KMS-11 (cell line): ENCODE measurements at regions not wholly inside any gene's neighbourhood (a gene's known extent, or its start where the extent isn't known, plus 50 kb on each side); places are given as distances from the start of the nearest gene placed in this dataset.

Experiments used
- H2AFZ ChIP-seq: fragments of 200-600 bp; sonication (generic); 2 replicates; pipeline ENCODE4 v1.6.1; 2016; ENCODE audit warnings: antibody characterized with exemption, mixed run types, low read depth
- H3K27ac ChIP-seq: fragments of 200-600 bp; sonication (generic); 2 replicates; pipeline ENCODE4 v1.6.1; 2016; ENCODE audit warnings: mild to moderate bottlenecking, mixed run types
- H3K27me3 ChIP-seq: fragments of 200-600 bp; sonication (generic); 2 replicates; pipeline ENCODE4 v1.6.1; 2017; ENCODE audit warnings: mild to moderate bottlenecking, low read depth, mixed run types, moderate library complexity; ENCODE audit not compliant: insufficient read depth
- H3K36me3 ChIP-seq: fragments of 200-600 bp; sonication (generic); 2 replicates; pipeline ENCODE4 v1.6.1; 2017; ENCODE audit warnings: mild to moderate bottlenecking, mixed run types; ENCODE audit not compliant: insufficient read depth
- H3K4me1 ChIP-seq: fragments of 200-600 bp; sonication (generic); 2 replicates; pipeline ENCODE4 v1.6.1; 2016; ENCODE audit warnings: mild to moderate bottlenecking, low read depth, mixed run types; ENCODE audit not compliant: poor library complexity, severe bottlenecking
- H3K4me2 ChIP-seq: fragments of 200-600 bp; sonication (generic); 2 replicates; pipeline ENCODE4 v1.7.0; 2016; ENCODE audit warnings: mild to moderate bottlenecking, mixed run types
- H3K4me3 ChIP-seq: fragments of 200-600 bp; sonication (generic); IDR thresholded peaks from 2 replicates; pipeline ENCODE4 v1.6.1; 2017; ENCODE audit warnings: low read depth, low read length, mixed read lengths; ENCODE audit not compliant: insufficient read depth
- H3K79me2 ChIP-seq: fragments of 200-600 bp; sonication (generic); 2 replicates; pipeline ENCODE4 v1.6.1; 2016; ENCODE audit warnings: low read depth, mixed run types; ENCODE audit not compliant: insufficient read depth
- H3K9ac ChIP-seq: fragments of 200-600 bp; sonication (generic); 2 replicates; pipeline ENCODE4 v1.6.1; 2016; ENCODE audit warnings: mild to moderate bottlenecking, mixed run types
- H4K20me1 ChIP-seq: fragments of 200-600 bp; sonication (generic); 2 replicates; pipeline ENCODE4 v1.6.1; 2016; ENCODE audit warnings: mild to moderate bottlenecking, mixed run types; ENCODE audit not compliant: insufficient read depth
- TF ChIP-seq, protein P1 (sequence below): fragments of 200-600 bp; sonication (generic); conservative IDR thresholded peaks from 2 replicates; pipeline ENCODE4 v1.6.1; 2017; ENCODE audit warnings: low read depth, mild to moderate bottlenecking, antibody characterized with exemption, low read length, moderate library complexity, mixed read lengths

DNA sequence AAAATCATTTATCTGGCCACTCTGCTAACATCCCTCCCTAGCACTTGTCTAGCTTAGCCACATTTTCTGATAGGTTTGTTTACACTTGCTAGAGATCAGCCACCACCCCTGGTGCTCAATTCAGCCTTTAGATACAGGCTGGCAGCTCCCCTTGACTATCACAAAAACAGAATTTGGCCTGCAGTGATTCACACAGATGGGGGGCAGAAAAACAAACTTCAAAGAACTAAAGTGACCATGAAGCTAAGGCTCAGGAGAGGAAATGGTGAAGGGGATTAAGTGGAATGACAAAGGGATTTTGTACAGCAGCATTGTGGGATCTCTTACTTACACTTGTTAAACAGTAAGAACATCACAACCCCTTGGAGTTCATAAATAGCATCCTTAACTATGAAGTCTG lies 1718.0 kb upstream of the PCDH7 start:
- Histone ChIP-seq H3K4me2 (no peak overlapping the region), H3K79me2 (no peaks in the 10 kb centered on the region), H3K4me1 (no peaks in the 10 kb centered on the region), H2AFZ (no peak overlapping the region), H4K20me1 (no peaks in the 10 kb centered on the region), H3K9ac (no peak overlapping the region), H3K36me3 (no peaks in the 10 kb centered on the region), H3K27ac (no peak overlapping the region), H3K4me3 (no peak overlapping the region), H3K27me3 (no peaks in the 10 kb centered on the region)
- TF ChIP-seq, protein P1, sequence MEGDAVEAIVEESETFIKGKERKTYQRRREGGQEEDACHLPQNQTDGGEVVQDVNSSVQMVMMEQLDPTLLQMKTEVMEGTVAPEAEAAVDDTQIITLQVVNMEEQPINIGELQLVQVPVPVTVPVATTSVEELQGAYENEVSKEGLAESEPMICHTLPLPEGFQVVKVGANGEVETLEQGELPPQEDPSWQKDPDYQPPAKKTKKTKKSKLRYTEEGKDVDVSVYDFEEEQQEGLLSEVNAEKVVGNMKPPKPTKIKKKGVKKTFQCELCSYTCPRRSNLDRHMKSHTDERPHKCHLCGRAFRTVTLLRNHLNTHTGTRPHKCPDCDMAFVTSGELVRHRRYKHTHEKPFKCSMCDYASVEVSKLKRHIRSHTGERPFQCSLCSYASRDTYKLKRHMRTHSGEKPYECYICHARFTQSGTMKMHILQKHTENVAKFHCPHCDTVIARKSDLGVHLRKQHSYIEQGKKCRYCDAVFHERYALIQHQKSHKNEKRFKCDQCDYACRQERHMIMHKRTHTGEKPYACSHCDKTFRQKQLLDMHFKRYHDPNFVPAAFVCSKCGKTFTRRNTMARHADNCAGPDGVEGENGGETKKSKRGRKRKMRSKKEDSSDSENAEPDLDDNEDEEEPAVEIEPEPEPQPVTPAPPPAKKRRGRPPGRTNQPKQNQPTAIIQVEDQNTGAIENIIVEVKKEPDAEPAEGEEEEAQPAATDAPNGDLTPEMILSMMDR, result no peak

DNA sequence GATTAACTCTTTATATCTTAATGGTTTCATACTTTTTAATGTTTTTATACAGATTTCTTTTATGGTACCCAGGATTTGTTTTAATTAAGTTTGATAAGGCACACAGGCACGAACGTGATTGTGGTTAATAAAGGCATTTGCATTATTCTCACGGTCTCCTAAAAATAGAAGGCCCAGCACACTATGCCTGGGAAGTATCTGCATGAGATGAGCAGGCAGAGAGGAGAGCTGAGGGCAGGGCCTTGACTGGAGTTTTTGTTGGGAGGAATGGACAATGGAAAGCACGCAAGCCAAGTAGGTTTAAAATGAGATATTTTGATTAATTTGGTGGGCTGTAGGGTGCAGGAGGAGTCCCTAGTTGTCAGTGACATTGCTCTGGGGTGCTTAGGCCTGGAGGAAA lies 1714.3 kb upstream of the PCDH7 start:
- no peaks in the 10 kb centered on the region for H3K27me3 ChIP-seq
- no peaks in the 10 kb centered on the region for H3K79me2 ChIP-seq
- H4K20me1 ChIP-seq, result no peaks in the 10 kb centered on the region
- H3K9ac ChIP-seq, result no peak overlapping the region
- H2AFZ ChIP-seq, result no peak overlapping the region
- H3K4me2 ChIP-seq, result no peak overlapping the region
- H3K36me3 ChIP-seq, result no peaks in the 10 kb centered on the region
- no peaks in the 10 kb centered on the region for H3K4me1 ChIP-seq
- H3K27ac ChIP-seq, result no peak overlapping the region
- H3K4me3 ChIP-seq, result no peak overlapping the region
- TF ChIP-seq, protein P1, result no peak

DNA sequence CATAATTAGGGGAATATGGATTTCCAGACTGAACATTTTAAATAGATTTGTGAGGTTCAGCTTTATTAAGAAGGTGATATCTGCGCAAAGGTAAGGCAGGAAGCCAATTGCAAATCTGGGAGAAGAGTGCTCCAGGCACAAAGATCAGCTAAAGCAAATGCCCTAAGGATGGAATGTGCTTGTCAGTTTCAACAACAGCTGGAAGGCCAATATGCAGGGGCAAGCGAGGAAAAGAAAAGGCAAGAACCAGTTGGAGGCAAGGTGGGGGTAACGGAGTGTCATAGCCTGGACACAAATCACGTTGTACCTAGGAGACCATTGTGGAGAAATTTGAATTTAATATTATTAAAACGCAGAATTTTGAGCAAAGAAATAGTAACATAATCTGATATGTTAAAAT lies 1710.3 kb upstream of the PCDH7 start:
- H3K4me3 ChIP-seq, result no peak overlapping the region
- H3K36me3 ChIP-seq, result no peaks in the 10 kb centered on the region
- H2AFZ ChIP-seq, result no peak overlapping the region
- H3K79me2 ChIP-seq, result no peaks in the 10 kb centered on the region
- H3K27me3 ChIP-seq, result no peaks in the 10 kb centered on the region
- H3K4me1 ChIP-seq, result no peaks in the 10 kb centered on the region
- no peaks in the 10 kb centered on the region for H4K20me1 ChIP-seq
- no peak overlapping the region for H3K27ac ChIP-seq
- no peak overlapping the region for H3K9ac ChIP-seq
- TF ChIP-seq, protein P1, result no peak
- H3K4me2 ChIP-seq, result no peak overlapping the region

DNA sequence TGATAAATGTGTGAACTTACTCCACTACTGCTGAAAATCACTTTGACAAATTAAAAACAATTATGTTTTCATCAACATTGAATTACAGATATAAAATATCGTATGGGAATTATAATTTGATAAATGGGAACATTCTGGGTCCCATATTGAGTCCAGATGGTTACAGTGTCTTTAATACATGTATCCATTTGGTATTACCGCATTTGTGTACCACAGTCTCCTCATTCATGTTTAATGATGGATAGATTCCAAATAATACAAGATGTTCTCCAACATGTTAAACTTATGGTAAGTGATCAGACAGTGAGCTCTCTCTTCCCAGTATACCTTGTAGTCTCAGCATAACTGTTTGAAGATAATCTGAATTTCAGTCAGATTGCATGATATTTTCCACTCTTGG lies 1706.8 kb upstream of the PCDH7 start:
- TF ChIP-seq, protein P1, result no peak

DNA sequence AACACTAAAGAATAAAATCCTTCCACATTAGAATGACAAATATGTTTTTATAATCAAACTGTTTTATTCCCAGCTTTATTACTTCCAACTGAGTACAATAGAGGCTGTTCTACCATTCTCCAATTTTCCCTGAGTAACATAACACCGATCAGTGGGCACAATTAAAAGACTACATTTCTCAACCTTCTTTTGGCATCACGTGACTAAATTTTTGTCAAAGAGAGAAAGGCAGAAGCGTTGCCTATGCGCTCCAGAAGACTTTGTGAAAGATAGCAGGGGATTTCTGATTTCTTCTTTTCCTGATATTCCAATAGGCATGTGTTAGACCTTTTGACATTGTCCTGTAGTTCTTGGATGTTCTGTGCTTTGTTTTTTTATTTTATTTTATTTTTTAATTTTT lies 1705.6 kb upstream of the PCDH7 start:
- Histone ChIP-seq H3K36me3 (no peaks in the 10 kb centered on the region), H4K20me1 (no peaks in the 10 kb centered on the region), H3K79me2 (no peaks in the 10 kb centered on the region), H2AFZ (no peak overlapping the region), H3K27ac (no peak overlapping the region), H3K4me1 (no peaks in the 10 kb centered on the region), H3K4me3 (no peak overlapping the region), H3K4me2 (no peak overlapping the region), H3K27me3 (no peaks in the 10 kb centered on the region), H3K9ac (no peak overlapping the region)
- TF ChIP-seq, protein P1, result no peak

More for the DNA sequence above, 1706.8 kb upstream of the PCDH7 start:
- Histone ChIP-seq H4K20me1 (no peaks in the 10 kb centered on the region), H3K27ac (no peak overlapping the region), H3K9ac (no peak overlapping the region), H3K79me2 (no peaks in the 10 kb centered on the region), H3K4me1 (no peaks in the 10 kb centered on the region), H3K27me3 (no peaks in the 10 kb centered on the region), H3K36me3 (no peaks in the 10 kb centered on the region), H3K4me3 (no peak overlapping the region), H3K4me2 (no peak overlapping the region), H2AFZ (no peak overlapping the region)
